GM21515 (cell line): ENCODE measurements at regions not wholly inside any gene's neighbourhood (a gene's known extent, or its start where the extent isn't known, plus 50 kb on each side); places are given as distances from the start of the nearest gene placed in this dataset.

Experiments
- ATAC-seq: cut with Tn5 transposase; IDR thresholded peaks from one replicate; pipeline ENCODE4 v1.9.1; 2021; ENCODE audit not compliant: unreplicated experiment

DNA sequence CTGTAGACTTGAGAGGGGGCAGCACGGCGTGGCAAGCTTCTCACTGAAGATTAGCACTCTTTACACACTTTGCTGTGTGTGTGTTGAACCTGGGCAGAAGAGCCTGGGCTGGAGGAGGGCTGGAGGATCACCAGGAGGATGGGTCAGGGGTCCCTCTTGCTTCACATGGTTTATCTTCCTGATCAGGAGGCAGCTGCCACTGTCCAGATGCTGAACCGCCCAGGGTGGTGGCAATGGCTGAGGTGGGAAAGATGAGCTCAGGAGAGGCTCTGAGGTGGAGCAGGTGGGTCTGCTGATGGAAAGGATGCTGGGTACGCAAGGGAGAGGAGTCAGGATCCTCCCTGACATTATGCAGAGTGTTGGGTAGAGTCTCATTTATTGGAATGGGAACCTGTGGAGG is 191.5 kb downstream of the RAMP3 start:
- ATAC-seq = no peak

DNA sequence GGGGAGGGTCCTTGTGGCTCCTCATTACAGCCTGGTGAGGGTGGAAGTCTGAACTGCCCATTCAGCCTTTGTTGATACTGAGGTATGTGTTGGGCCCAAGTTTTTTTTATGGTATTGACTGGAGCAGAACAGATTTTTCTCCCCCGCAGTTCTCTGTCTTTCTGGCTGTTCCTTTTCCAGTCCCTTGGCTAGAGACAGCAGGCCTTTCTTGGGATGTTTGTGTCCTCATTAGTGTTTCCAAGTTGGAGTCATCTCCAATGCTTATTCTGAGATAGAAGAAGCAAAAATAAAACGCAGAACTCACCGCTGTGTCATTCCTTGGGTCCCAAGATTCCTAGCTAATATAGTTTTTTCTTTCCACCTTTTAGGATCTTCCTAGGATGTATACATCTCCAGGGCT is 193.3 kb downstream of the RAMP3 start:
- ATAC-seq = no peak

DNA sequence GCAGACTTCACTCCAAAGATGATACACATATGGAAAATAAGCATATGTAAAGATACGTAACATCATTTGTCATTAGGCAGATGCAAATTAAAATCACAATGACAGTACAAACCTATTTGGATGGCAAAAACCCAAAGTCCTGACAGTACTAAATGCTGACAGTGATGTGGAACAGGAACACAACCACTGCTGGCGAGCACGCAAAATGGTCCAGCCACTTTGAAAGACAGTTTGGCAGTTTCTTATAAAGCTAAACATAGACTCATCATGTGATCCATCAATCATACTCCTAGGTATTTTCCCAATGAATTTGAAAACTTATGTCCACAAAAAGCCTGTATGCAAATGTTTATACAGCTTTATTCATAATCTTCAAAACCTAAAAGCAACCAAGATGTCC is 200.7 kb downstream of the RAMP3 start:
- ATAC-seq = no peak

DNA sequence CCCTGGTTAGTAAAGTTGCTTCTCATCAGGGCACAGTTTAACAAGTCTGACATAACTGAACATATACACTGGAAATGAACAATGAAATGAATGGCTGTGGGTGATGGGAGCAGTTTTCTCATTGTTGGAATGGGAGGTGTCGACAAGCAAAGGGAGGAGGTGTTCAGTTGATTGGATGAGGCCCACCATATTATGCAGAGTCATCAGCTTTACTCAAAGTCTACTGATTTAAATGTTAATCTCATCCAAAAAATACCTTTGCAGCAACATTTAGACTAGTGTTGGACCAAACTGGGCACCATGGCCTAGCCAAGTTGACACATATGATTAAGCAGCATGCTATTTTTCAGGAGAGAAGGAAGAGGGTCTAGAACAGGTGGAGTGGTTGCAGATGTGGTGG is 201.7 kb downstream of the RAMP3 start:
- ATAC-seq = no peak

DNA sequence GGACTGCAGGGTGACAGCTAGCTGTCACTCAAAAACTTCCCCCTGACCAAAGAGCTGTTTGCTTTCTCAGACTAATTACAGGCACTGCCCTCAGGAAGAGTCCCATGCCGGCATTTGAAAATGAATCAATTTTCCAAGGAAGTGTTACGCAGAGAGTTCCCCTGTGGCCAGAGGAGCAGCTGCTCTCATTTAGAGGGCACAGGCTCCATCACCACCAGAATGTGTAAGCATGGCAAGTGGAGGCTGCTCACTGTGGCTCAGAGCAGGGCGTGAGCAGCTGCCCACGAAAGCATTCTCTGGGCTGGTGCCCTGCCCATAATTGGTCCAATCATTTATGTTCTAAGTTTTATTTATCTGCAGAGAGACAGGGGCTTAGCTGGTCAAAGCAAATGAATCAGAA is 202.2 kb downstream of the RAMP3 start:
- ATAC-seq = no peak

DNA sequence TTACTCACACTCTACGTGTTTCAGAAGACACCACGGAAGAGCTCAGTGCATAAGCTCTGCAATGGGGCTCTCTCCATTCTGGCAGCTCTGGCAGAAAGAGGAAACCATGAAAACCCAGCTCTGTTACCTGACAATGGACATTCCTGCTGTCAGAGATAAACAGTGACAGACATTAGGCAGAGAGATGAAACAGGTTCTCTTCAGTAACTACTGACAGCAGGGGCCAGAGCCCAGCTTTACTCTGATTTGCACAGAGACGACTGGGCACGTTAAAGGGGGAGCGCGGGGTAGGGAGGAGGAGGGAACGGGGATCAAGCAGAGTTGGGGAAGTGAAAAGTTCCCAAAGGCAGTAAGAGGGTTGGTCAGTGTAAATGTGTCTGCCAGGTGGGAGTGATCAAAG is 206.1 kb downstream of the RAMP3 start:
- ATAC-seq = no peak

DNA sequence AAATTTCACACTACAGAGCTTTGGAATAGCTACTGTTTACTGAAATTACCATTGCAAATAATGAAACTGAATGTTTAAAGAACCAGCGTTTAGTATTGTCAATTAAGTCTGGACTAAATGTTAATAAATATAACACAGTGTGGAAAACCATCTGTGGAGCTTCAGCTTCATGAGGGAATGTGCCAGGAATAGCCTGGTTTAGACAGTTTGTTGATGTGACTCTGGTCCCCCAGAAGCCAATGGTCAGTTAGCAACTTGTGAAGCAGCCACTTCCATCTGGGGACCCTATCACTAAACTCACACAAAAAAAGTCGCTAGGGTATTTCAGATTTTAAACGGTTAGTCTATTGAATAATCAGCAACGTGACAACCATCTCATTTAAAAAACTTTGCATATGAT is 207.8 kb downstream of the RAMP3 start:
- no peak for ATAC-seq

DNA sequence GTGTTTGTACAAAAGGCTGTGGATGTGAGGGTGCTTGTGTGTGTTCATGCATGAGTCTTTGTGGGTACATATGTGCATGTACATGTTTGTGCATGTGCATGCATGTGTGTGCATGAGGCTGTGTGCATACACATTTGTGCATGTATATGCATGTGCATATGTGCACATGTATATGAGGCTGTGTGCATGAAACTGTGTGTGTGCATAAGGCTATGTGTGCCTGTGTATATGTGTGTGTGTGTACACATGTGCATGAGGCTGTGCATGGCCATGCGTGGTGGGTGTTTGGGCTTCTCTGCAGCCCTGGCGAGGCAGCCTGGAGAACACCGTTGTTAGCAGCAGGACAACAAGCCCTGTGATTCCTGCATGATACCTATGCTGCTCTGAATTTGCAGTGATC is 207.7 kb upstream of the ADCY1 start:
- ATAC-seq = no peak

DNA sequence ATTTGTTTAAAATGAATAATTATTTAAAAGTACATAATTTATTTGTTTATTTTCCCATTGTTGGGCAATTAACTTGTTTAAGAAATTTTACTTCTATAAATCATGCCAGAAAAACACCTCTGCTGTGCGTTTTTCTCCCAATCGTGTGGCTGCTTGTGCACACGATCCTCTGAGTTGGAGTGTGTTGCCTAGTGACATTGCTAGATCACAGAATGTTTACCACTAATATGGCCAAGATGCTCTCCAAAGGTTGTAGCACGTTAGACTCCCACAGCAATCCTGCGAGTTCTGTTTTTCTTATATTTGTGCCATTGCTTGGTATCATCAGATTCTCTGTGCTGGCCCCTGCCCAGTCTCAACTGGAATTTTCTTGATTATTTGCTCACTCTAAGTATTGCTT is 207.1 kb upstream of the ADCY1 start:
- ATAC-seq = no peak

DNA sequence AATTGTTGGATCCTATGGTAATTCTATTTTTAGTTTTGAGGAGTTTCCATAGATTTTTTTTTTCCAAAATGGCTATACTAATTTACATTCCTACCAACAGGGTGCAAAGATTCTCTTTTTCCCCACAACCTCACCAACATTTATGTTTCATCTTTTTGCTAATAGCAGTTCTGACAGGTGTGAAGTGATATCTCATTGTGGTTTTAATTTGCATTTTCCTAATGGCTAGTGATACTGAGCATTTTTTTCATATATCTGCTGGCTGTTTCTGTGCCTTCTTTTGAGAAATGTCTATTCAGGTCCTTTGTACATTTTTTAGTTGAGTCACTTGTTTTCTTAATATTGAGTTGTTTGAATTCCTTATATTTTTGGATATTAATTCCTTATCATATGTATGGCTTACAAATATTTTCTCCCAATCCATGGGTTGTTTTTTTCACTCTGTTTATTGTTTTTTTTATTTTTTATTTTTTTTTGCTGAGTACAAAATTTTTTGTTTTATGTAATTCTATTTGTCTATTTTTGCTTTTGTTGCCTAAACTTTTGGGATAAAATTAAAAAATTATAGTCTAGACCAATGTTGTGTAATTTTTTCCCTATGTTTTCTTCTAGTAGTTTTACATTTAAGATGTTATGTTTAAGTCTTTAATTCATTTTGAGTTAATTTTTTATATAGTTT is 205.9 kb upstream of the ADCY1 start:
- no peak for ATAC-seq

DNA sequence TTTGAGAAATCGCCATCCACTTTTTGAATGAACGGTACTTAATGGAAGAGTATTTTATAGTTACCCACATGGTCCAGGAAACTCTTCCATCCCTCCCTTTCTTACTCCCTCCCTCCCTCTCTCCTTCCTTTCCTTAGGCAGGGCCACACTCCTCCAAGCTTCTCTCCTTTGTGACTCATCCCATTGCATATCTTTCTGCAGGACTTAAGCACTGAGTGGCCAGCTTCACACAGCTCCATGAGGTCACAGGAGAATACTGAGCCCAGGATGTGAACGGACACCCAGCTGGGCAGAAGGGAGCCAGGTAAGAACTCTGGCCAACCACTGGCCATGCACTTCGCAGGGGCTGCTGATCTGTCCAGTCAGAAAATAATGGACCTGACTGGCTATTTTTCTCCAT is 189.7 kb upstream of the ADCY1 start:
- no peak for ATAC-seq

DNA sequence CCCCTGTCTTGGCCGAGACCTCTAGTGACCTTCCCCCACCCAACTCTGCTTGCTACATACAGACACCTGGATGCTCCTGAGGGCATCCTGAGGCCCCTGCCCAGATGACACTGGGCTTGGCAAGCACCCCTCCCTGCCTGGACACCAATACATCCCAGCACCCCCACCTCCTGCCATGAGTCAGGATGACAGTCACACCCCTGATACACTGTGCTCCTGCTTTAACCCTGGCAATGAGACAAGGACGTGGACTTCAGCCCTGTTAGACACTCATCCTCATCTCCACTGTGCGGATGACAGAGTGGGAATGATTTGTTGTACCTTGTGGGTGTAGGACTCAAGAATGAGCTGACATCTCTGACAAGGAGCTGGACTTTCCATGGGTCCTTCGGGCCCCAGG is 186.3 kb upstream of the ADCY1 start:
- no peak for ATAC-seq

DNA sequence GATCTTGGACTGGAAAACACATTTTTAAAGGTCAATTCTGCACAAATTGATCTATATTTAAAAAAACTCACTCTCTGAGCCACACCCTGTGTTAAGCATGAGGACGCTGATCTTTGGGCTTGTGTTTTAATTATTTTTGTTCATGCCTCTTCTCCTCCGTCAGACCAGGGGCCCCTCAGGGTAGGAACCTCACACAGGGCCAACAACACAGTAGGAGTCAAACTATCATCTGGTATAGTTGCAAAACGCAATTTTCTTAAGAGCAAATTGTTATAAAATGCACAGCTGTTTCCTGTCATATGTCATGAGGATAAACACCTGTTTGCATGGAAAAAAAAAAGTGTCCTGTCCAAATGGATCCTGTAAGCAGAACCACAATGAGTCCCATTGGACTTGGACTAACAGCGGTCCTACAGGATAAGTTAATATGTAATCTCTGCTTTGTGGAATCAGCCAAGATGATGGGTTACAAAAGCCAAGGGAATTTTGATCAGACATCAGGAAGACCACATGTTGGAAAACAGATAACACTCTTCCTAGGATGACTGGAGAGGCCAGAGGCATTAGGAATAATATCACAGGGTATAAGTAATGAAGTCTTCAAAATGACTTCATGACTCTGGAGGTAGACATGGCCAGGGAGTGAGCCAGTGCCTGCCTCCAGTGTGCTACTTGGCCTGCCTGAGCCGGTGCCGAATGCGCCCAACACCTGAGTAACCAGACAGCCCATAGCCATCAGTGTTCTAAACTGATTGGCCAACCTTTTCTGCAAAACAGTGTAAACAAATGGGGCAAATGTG is 184.9 kb upstream of the ADCY1 start:
- no peak for ATAC-seq

DNA sequence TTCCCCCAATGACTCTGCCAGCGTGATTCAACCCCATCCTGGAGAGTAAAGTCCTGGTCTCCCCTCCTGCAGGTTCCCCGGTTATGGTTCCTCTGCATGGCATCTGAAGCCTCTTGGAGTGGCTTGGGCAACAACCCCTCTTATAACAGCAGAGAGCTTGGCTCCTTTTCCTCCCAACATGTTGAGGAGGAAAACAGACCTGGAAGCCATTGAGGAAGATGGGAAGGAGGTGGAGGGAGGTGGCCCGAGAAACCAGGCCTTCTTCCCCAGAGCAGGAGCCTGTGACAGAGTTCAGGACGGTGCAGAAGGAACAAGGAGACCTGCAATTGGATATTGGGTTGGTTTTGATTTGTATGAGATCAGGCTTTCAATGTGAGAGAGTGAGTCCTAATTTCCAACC is 184.0 kb upstream of the ADCY1 start:
- no peak for ATAC-seq

DNA sequence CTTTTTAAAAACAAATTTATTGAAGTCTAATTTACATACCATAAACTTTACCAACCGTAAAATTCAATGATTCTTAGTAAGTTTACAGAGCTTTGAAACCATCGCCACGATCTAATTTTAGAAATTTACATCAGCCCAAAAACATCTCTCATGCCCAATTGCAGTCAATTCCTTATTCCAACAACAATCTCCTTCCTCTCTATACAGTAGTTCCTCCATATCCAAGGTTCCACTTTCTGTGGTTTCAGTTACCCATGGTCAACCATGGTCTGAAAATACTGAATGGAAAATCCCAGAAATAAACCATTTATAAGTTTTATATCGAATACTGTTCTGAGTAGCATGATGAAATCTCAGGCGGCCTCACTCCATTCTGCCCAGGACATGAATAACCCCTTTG is 183.4 kb upstream of the ADCY1 start:
- ATAC-seq = no peak

DNA sequence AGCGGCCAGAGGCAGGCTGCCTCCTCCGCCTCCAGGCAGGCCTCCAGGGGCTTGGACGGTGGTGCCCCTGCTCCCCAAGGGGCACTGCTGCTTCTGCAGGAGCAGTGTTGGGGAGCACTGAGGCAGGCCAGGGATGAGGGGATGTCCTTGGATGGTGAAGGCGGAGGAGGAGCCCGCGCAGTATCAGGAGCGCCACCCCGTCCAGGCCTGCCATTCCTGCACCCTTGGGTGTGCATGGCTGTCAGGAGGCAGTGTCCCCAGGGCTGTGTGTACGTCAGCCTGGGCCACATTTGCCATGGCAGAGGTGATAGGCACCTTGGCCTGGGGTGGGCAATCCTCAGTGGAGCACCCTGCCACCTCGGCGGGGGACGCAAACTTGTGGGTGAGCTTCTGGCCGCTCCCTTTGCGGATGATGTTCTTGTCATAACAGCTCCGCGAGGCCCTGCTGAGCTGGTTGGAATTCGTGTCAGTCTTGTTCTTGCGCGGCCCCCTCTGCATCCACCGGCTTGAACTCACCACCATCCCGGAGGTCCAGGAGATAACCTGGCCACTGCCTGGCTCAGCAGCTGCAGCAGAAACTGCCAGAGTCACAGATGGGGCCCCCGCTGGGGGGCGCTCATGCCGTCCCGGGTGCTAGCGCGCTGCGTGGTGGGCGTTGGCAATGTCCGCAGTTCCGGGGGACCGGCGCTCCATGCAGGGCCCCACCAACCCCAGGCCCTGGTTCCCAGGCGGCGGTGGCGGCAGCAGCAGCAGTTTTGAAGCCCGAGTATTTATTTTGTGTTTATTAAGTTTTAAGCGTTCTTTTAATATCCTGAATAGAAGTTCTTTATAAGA is 182.3 kb upstream of the ADCY1 start:
- ATAC-seq = no peak

DNA sequence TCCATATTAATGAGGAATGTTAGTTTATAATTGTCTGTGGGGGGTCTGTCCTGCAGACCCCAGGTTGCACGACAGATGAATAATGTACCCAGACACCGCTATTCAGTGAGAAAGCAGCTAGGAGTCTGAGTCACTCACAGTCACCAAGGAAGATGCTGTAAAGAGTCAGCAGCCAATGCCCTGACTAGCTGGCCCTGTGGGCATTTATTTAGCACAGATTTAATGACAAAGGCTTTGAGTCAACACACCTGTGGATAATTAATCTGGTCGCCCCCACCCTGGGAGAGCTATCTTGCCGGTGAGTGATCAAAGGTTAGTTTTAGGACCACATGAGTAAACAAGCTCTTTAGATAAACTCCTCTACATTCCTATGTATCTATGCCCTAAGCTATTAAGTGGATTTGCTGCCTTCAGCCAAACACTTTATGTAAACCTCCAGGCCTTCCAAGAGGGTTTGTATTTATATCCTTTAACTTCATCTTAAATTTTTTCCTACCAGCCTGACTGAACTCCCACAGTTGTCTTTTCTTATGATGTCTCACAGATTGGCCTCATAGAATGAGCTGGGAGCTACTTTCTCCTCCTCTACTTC is 180.0 kb upstream of the ADCY1 start:
- ATAC-seq = no peak

DNA sequence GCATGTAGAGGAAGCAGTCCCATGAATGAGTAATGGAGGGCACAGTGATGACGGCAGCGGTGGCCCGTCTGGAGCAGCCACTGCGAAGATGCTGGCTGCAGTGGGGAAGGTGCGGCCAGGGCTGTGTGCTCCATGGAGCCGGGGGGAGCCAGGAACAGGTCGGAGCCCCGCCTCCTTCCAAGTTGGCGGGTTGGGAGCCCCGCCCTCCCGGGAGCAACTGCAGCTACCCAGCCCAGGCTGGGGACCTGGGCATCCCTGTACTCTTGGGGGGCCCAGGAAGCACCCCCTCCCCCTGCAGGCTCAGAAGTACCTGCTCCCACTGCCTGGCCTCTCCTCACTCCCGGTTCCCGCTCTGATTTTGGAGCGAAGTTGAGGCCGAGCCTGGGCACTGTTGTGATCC is 175.1 kb upstream of the ADCY1 start:
- ATAC-seq = no peak

DNA sequence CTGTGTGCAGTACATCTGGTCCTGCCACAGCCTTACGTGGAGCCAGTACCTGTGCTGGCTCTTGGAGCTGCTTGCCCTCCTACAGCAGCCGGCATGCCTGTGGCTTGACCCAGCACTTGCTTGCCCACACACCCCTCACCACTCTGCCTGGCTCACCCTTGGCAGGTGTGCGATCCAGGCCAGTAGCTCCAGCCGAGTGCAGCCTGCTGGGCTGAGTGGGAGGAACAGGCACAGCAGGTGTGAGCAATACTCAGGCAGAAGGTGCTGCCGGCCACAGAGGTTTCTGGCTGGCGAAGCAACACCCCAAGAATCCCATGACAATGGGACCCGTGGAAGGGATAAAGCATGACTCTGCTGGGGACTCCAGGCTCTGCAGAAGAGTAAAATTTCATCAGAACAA is 173.5 kb upstream of the ADCY1 start:
- no peak for ATAC-seq

DNA sequence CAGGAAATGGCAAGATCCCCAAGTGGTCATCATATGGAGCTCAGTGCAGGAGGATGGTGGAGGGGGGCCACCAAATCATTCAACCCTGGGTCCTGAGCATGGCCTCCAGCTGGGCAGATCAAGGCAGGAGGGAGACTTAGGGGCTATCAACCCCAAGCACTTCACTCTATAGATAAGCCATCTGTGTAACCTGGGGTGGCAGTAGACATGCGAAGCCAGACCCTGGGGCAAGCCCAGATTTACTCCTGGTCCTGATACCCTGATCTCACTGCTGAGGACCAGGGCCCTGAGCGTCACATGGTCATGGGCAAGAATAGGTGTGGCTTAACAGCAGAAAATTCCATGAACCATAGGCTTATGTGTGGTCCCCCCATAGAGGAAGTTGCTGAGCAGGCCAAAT is 173.0 kb upstream of the ADCY1 start:
- no peak for ATAC-seq

DNA sequence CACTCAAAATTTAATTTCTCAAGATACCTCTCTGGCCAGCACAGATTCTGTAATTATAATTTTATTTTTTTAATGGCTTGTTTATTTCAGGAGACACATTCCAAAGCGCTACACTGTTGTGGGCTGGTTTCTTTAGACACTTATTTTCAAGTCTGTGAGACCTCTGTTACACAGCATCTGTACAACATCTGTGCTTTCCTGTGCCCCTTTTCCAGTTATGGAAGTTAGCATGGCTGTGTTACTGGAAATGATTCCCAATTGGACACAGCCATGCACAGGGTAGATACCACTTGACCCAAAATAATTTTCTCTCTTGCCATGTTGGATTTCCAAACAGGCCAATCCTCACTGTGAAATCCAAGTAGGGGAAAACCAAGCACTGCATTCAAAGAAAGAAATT is 172.3 kb upstream of the ADCY1 start:
- no peak for ATAC-seq
